HT1080 (cell line): ENCODE measurements at regions not wholly inside any gene's neighbourhood (a gene's known extent, or its start where the extent isn't known, plus 50 kb on each side); places are given as distances from the start of the nearest gene placed in this dataset. TPM values are rescaled to one million over a fixed set of nuclear protein-coding genes. Genes with fewer than 3 reads are reported as not detected.

Source experiments
- small RNA-seq: library from RNA; depleted of rRNA; stranded (forward); fragments of <200 nt; gene quantifications from one replicate; pipeline ENCODE3, GENCODE V24; 2014

Small RNAs in the stretch of these regions (small RNA-seq; reads per million reads assigned to genes)
- gene MIR4306 (not detected), gene RF00402 (not detected)
